IPS-20b (cell line): ENCODE measurements at regions not wholly inside any gene's neighbourhood (a gene's known extent, or its start where the extent isn't known, plus 50 kb on each side); places are given as distances from the start of the nearest gene placed in this dataset.
"Not testable (repeated sequence)": the region's sequence is repeated elsewhere in the genome, so short reads cannot be mapped to it uniquely, and the experiment has no call there.

ENCODE experiments used
- H3K27ac ChIP-seq: one replicate; pipeline ENCODE4 v1.5.1; 2013; ENCODE audit warnings: low read length
- H3K27me3 ChIP-seq: 2 replicates; pipeline ENCODE4 v1.6.1; 2013; ENCODE audit warnings: mild to moderate bottlenecking, low read length, inconsistent platforms; ENCODE audit not compliant: insufficient read depth
- H3K36me3 ChIP-seq: 2 replicates; pipeline ENCODE4 v1.6.1; 2013; ENCODE audit warnings: low read depth, mild to moderate bottlenecking, inconsistent platforms, low read length, moderate library complexity; ENCODE audit not compliant: insufficient read depth
- H3K4me1 ChIP-seq: 2 replicates; pipeline ENCODE4 v1.6.1; 2013; ENCODE audit warnings: mild to moderate bottlenecking, control low read depth, inconsistent platforms, low read length, moderate library complexity; ENCODE audit not compliant: insufficient read depth
- H3K4me3 ChIP-seq: 2 replicates; pipeline ENCODE4 v1.5.1; 2013; ENCODE audit warnings: mild to moderate bottlenecking, low read length, inconsistent platforms
- H3K9ac ChIP-seq: 2 replicates; pipeline ENCODE4 v1.6.1; 2013; ENCODE audit warnings: low read depth, mild to moderate bottlenecking, inconsistent platforms, low read length, moderate library complexity
- H3K9me3 ChIP-seq: 2 replicates; pipeline ENCODE4 v1.6.1; 2013; ENCODE audit warnings: mild to moderate bottlenecking, low read depth, low read length, inconsistent platforms; ENCODE audit not compliant: insufficient read depth

- H3K4me3 ChIP-seq = no peak overlapping the region
- H3K27ac ChIP-seq = no peak overlapping the region
- no peaks in the 10 kb centered on the region for H3K9me3 ChIP-seq
- H3K9ac ChIP-seq = no peak overlapping the region
- H3K27me3 ChIP-seq = no peaks in the 10 kb centered on the region
- H3K36me3 ChIP-seq = no peaks in the 10 kb centered on the region
- H3K4me1 ChIP-seq = no peaks in the 10 kb centered on the region
Observed at GRCh38 chr1:233738396-233738795, 124.5 kb downstream of the KCNK1 start.

- Histone ChIP-seq H3K9ac (no peak overlapping the region), H3K27ac (no peak overlapping the region), H3K9me3 (no peaks in the 10 kb centered on the region), H3K4me3 (no peak overlapping the region), H3K27me3 (no peaks in the 10 kb centered on the region), H3K36me3 (no peaks in the 10 kb centered on the region), H3K4me1 (no peaks in the 10 kb centered on the region)
Observed at GRCh38 chr1:233738850-233739249, 124.9 kb downstream of the KCNK1 start.

- no peak overlapping the region for H3K4me3 ChIP-seq
- no peaks in the 10 kb centered on the region for H3K9me3 ChIP-seq
- H3K27ac ChIP-seq = no peak overlapping the region
- no peaks in the 10 kb centered on the region for H3K4me1 ChIP-seq
- no peak overlapping the region for H3K9ac ChIP-seq
- no peaks in the 10 kb centered on the region for H3K36me3 ChIP-seq
- no peaks in the 10 kb centered on the region for H3K27me3 ChIP-seq
Observed at GRCh38 chr1:233744779-233745513, 131.0 kb downstream of the KCNK1 start.

- Histone ChIP-seq H3K36me3 (no peaks in the 10 kb centered on the region), H3K4me3 (no peak overlapping the region), H3K9me3 (no peaks in the 10 kb centered on the region; the same call in 1 of the 2 replicates), H3K27ac (no peak overlapping the region), H3K27me3 (no peaks in the 10 kb centered on the region), H3K9ac (no peak overlapping the region), H3K4me1 (0 out of 2 replicates have a peak, but pooled peaks cover 3% of the 10 kb centered on the region)
Observed at GRCh38 chr1:233750139-233750538, 136.2 kb downstream of the KCNK1 start.

- H3K4me3 ChIP-seq = no peak overlapping the region
- H3K27me3 ChIP-seq = no peaks in the 10 kb centered on the region
- no peaks in the 10 kb centered on the region for H3K4me1 ChIP-seq
- no peak overlapping the region for H3K9ac ChIP-seq
- H3K9me3 ChIP-seq = no peaks in the 10 kb centered on the region
- H3K36me3 ChIP-seq = no peaks in the 10 kb centered on the region
- H3K27ac ChIP-seq = no peak overlapping the region
Observed at GRCh38 chr1:233759665-233760064, 144.8 kb upstream of the SLC35F3 start.

- not testable (repeated sequence) for H3K9me3 ChIP-seq, H3K4me1 ChIP-seq, H3K27me3 ChIP-seq, H3K4me3 ChIP-seq, H3K36me3 ChIP-seq, H3K9ac ChIP-seq, H3K27ac ChIP-seq
Observed at GRCh38 chr1:233764304-233764703, 140.2 kb upstream of the SLC35F3 start.

GRCh38 chr1:233777566-233777965 lies 126.9 kb upstream of the SLC35F3 start:
- H3K4me3 ChIP-seq = no peak overlapping the region
- no peaks in the 10 kb centered on the region for H3K4me1 ChIP-seq
- no peaks in the 10 kb centered on the region for H3K27me3 ChIP-seq
- no peak overlapping the region for H3K27ac ChIP-seq
- no peak overlapping the region for H3K9ac ChIP-seq
- H3K9me3 ChIP-seq = peaks cover 9% of the 10 kb centered on the region; the same call in 1 of the 2 replicates
- no peaks in the 10 kb centered on the region for H3K36me3 ChIP-seq

GRCh38 chr1:233780049-233780448 lies 124.4 kb upstream of the SLC35F3 start:
- Histone ChIP-seq H3K27me3 (no peaks in the 10 kb centered on the region), H3K4me3 (no peak overlapping the region), H3K27ac (no peak overlapping the region), H3K4me1 (no peaks in the 10 kb centered on the region), H3K9me3 (peaks cover 5% of the 10 kb centered on the region; the same call in 1 of the 2 replicates), H3K9ac (no peak overlapping the region), H3K36me3 (no peaks in the 10 kb centered on the region)

- Histone ChIP-seq H3K27me3 (no peaks in the 10 kb centered on the region), H3K4me1 (no peaks in the 10 kb centered on the region), H3K36me3 (no peaks in the 10 kb centered on the region), H3K4me3 (no peak overlapping the region), H3K27ac (no peak overlapping the region), H3K9me3 (peaks cover 5% of the 10 kb centered on the region; the same call in 1 of the 2 replicates), H3K9ac (no peak overlapping the region)
Observed at GRCh38 chr1:233782937-233783586, 121.4 kb upstream of the SLC35F3 start.

GRCh38 chr1:233787599-233787998 lies 116.9 kb upstream of the SLC35F3 start:
- no peaks in the 10 kb centered on the region for H3K36me3 ChIP-seq
- no peaks in the 10 kb centered on the region for H3K4me1 ChIP-seq
- H3K4me3 ChIP-seq = no peak overlapping the region
- H3K9ac ChIP-seq = no peak overlapping the region
- no peak overlapping the region for H3K27ac ChIP-seq
- no peaks in the 10 kb centered on the region for H3K27me3 ChIP-seq
- no peaks in the 10 kb centered on the region for H3K9me3 ChIP-seq

GRCh38 chr1:233788687-233789086 lies 115.8 kb upstream of the SLC35F3 start:
- Histone ChIP-seq H3K36me3 (no peaks in the 10 kb centered on the region), H3K4me1 (no peaks in the 10 kb centered on the region)

GRCh38 chr1:233790121-233790520 lies 114.4 kb upstream of the SLC35F3 start:
- no peaks in the 10 kb centered on the region for H3K4me1 ChIP-seq
- H3K4me3 ChIP-seq = no peak overlapping the region
- H3K27me3 ChIP-seq = no peaks in the 10 kb centered on the region
- H3K36me3 ChIP-seq = no peaks in the 10 kb centered on the region
- H3K9ac ChIP-seq = no peak overlapping the region
- no peak overlapping the region for H3K27ac ChIP-seq
- peaks cover 4% of the 10 kb centered on the region; the same call in 1 of the 2 replicates for H3K9me3 ChIP-seq

More at GRCh38 chr1:233788687-233789086, 115.8 kb upstream of the SLC35F3 start:
- Histone ChIP-seq H3K27me3 (no peaks in the 10 kb centered on the region), H3K9ac (no peak overlapping the region), H3K9me3 (no peaks in the 10 kb centered on the region), H3K4me3 (no peak overlapping the region), H3K27ac (no peak overlapping the region)
